K562 (cell line): ENCODE measurements at regions not wholly inside any gene's neighbourhood (a gene's known extent, or its start where the extent isn't known, plus 50 kb on each side); places are given as distances from the start of the nearest gene placed in this dataset.

Experiments used
- ATAC-seq: fragments of 200-7000 bp; cut with Tn5 transposase; 3 replicates; pipeline ENCODE4 v1.9.1; 2020; ENCODE audit warnings: moderate library complexity
- BruUV-seq: library from RNA; stranded (reverse); fragments of 400-500 nt; replicated peaks from 2 replicates; lab custom pipeline; 2021; lab: Mats Ljungman, UMichigan
- CTCF ChIA-PET: fragments of 300-600 bp; formaldehyde crosslinking; extraction: SDS; loops from one replicate; lab custom pipeline; 2021; ENCODE audit warnings: low intra/inter-chr PET ratio; lab: Yijun Ruan, JAX
- POLR2A ChIA-PET: fragments of 300-600, 350-650 bp; sonication (Branson Sonifier 250); formaldehyde crosslinking; extraction: SDS; loops from one replicate; lab custom pipeline; 2021; ENCODE audit warnings: antibody characterized with exemption, inconsistent platforms; lab: Yijun Ruan, JAX
- DNase-seq, 4 experiments: peaks; one replicate each; pipeline versions ENCODE4 v3.0.0 to v3.0.0-alpha.2; 2011 to 2018; ENCODE audit warnings: low spot score in 3 of 4, mixed read lengths in 3 of 4; ENCODE audit errors: extremely low read depth in 1 of 4
- FAIRE-seq: peaks from 2 replicates; lab custom pipeline; 2011; peaks lifted over from hg19 to GRCh38; lab: Jason Lieb, UNC
- H2AFZ ChIP-seq: 2 replicates; pipeline ENCODE4 v1.6.0; 2011; ENCODE audit warnings: low read depth, low read length, control low read depth, inconsistent platforms
- H3K27ac ChIP-seq: fragments of 200-600 bp; 3 replicates; pipeline ENCODE4 v1.8.0; 2011; ENCODE audit warnings: low read depth, mild to moderate bottlenecking, control low read depth, inconsistent platforms, low read length, moderate library complexity, mixed read lengths; ENCODE audit errors: extremely low read depth
- H3K27me3 ChIP-seq, 2 experiments: fragments of 300-600 bp in 1 of 2; 2 replicates in 1 of 2; 3 replicates in 1 of 2; pipeline versions ENCODE4 v1.6.0 to v1.8.0; 2011; ENCODE audit warnings: inconsistent platforms in 2 of 2, low read length in 2 of 2, mild to moderate bottlenecking in 1 of 2, mixed read lengths in 1 of 2, moderate library complexity in 1 of 2; ENCODE audit not compliant: control insufficient read depth in 2 of 2, insufficient read depth in 2 of 2
- H3K36me3 ChIP-seq: fragments of 300-600 bp; 3 replicates; pipeline ENCODE4 v1.8.0; 2011; ENCODE audit warnings: mild to moderate bottlenecking, low read length, inconsistent platforms; ENCODE audit not compliant: control insufficient read depth, insufficient read depth
- H3K4me1 ChIP-seq, 2 experiments: fragments of 200-600 bp in 1 of 2; replicated peaks in 1 of 2; 2 replicates in 1 of 2; 3 replicates in 1 of 2; pipeline versions ENCODE4 v1.5.1 to v1.8.0; 2011; ENCODE audit warnings: inconsistent platforms in 2 of 2, low read length in 2 of 2, mild to moderate bottlenecking in 1 of 2, mixed read lengths in 1 of 2, moderate library complexity in 1 of 2; ENCODE audit not compliant: control insufficient read depth in 2 of 2, insufficient read depth in 2 of 2
- H3K4me2 ChIP-seq: 2 replicates; pipeline ENCODE4 v1.6.1; 2011; ENCODE audit warnings: low read length, control low read depth, inconsistent platforms, mixed read lengths; ENCODE audit not compliant: insufficient read depth
- H3K4me3 ChIP-seq: fragments of 200-600 bp; sonication (generic), shearing (Covaris generic); 2 replicates; pipeline ENCODE4 v1.5.1; 2016; ENCODE audit warnings: control low read depth, inconsistent platforms
- H3K79me2 ChIP-seq: fragments of 200-600 bp; 3 replicates; pipeline ENCODE4 v1.8.0; 2011; ENCODE audit warnings: low read length, inconsistent platforms; ENCODE audit not compliant: control insufficient read depth, insufficient read depth
- H3K9ac ChIP-seq, 2 experiments: 2 replicates each; pipeline versions ENCODE4 v1.6.0 to v1.6.1; 2011; ENCODE audit warnings: low read depth in 2 of 2, low read length in 2 of 2, control low read depth in 1 of 2, inconsistent platforms in 1 of 2, mild to moderate bottlenecking in 1 of 2, mixed read lengths in 1 of 2; ENCODE audit not compliant: insufficient read depth in 1 of 2
- H3K9me1 ChIP-seq: one replicate; pipeline ENCODE4 v1.6.0; 2011; ENCODE audit warnings: inconsistent platforms, mild to moderate bottlenecking, low read length, moderate library complexity; ENCODE audit not compliant: control insufficient read depth, insufficient read depth
- H3K9me3 ChIP-seq: replicated peaks from 2 replicates; pipeline ENCODE4 v1.5.1; 2011; ENCODE audit warnings: low read depth, low read length, inconsistent platforms; ENCODE audit not compliant: control insufficient read depth, insufficient read depth
- H4K20me1 ChIP-seq: replicated peaks from 2 replicates; pipeline ENCODE4 v1.6.1; 2011; ENCODE audit warnings: low read length, inconsistent platforms, mixed read lengths; ENCODE audit not compliant: control insufficient read depth, insufficient read depth
- HMG20A ChIP-seq: fragments of 450-650 bp; formaldehyde crosslinking; conservative IDR thresholded peaks from 2 replicates; pipeline ENCODE4 v1.4.0; 2020; ENCODE audit warnings: mild to moderate bottlenecking, mixed read lengths
- MAZ ChIP-seq, 2 experiments: fragments of 450-650 bp in 1 of 2; sonication (generic) in 1 of 2; formaldehyde crosslinking; IDR thresholded peaks in 1 of 2; conservative IDR thresholded peaks in 1 of 2; 2 replicates each; pipeline versions ENCODE4 v1.4.0 to v1.5.0; 2020; ENCODE audit warnings: mild to moderate bottlenecking in 1 of 2, missing genetic modification reagents in 1 of 2
- POLR2A ChIP-seq: fragments of 450-650 bp; conservative IDR thresholded peaks from 2 replicates; pipeline ENCODE4 v1.6.1; 2016
- ZBTB11 ChIP-seq, 3 experiments: fragments of 200-800 bp in 1 of 3; fragments of 250-450 bp in 1 of 3; fragments of 450-650 bp in 1 of 3; sonication (Bioruptor Pico) in 1 of 3; sonication (Bioruptor generic) in 1 of 3; formaldehyde crosslinking in 1 of 3; IDR thresholded peaks; 2 replicates each; pipeline versions ENCODE4 v1.6.1 to v1.8.0; 2016 to 2022; ENCODE audit warnings: mild to moderate bottlenecking in 2 of 3, missing genetic modification characterization in 2 of 3, missing compliant biosample characterization in 1 of 3, moderate library complexity in 1 of 3
- ZHX1 ChIP-seq: fragments of 150-350 bp; conservative IDR thresholded peaks from 2 replicates; pipeline ENCODE4 v1.6.1; 2014; ENCODE audit warnings: low read length
- WGBS: fragments of 100-300 bp; shearing (Covaris generic); methylation state at CpG from one replicate; pipeline ENCODE4 v1.1.6; 2016; ENCODE audit warnings: low coverage, mixed read lengths; ENCODE audit not compliant: insufficient coverage; ENCODE audit errors: missing lambda C conversion rate; 5-methylcytosine and 5-hydroxymethylcytosine counted together
- in situ Hi-C: fragments of 300-500 bp; cut with MboI; formaldehyde crosslinking; loops from 4 replicates; pipeline ENCODE4 v1.15.0; 2018; ENCODE audit warnings: inconsistent platforms, mixed read lengths
- intact Hi-C: fragments of 100-400 bp; cut with micrococcal nuclease; formaldehyde crosslinking; loops from 2 replicates; pipeline ENCODE4 v1.14.2; 2022

GRCh38 chr20:17810847-17811627, 111.3 kb downstream of the BANF2 start:
- DNase-seq (no peak), FAIRE-seq (no peak), ATAC-seq (no peak)
- POLR2A ChIA-PET = interaction anchor here (0.7 kb wide), 1 partner anchor 27 kb away, joined by 3 read pairs; no protein-coding TSS in a partner anchor
- TF ChIP-seq ZHX1 (no peak), ZBTB11 (CRISPR knock-in tag; IDR thresholded peaks at IDR 0.05) (no peak), MAZ (CRISPR knock-in tag; conservative IDR thresholded peaks at IDR 0.05 in 1 of 2, IDR thresholded peaks at IDR 0.05 in 1 of 2) (no peak), HMG20A (CRISPR knock-in tag) (no peak), POLR2A (no peak)
- Histone ChIP-seq H3K9ac (no peak overlapping the region), H3K4me3 (no peak overlapping the region), H3K9me1 (no peaks in the 10 kb centered on the region), H2AFZ (no peak overlapping the region), H4K20me1 (no peaks in the 10 kb centered on the region; the same call in 1 of the 2 replicates), H3K9me3 (no peaks in the 10 kb centered on the region), H3K36me3 (no peaks in the 10 kb centered on the region), H3K27ac (no peak overlapping the region), H3K79me2 (no peaks in the 10 kb centered on the region), H3K27me3 (peaks cover 0 to 18% of the 10 kb centered on the region in 2 experiments; a peak in 2 of 5 replicates), H3K4me1 (peaks cover 0 to 7% of the 10 kb centered on the region in 2 experiments; a peak in 2 of 5 replicates), H3K4me2 (no peak overlapping the region)
- CTCF ChIA-PET = no interaction called here
- intact Hi-C loops (no loop called here), in situ Hi-C loops (no loop called here)
- no TSS peak for BruUV-seq
- WGBS = 2% methylated on average over 8 of the region's 9 CpGs
